Glomerular visceral epithelial cell (primary cell): ENCODE measurements at regions not wholly inside any gene's neighbourhood (a gene's known extent, or its start where the extent isn't known, plus 50 kb on each side); places are given as distances from the start of the nearest gene placed in this dataset.

Experiments used
- DNase-seq: peaks from one replicate; pipeline ENCODE4 v3.0.0-alpha.2; 2016; ENCODE audit errors: extremely low spot score

- DNase-seq = no peak
These were observed 396.5 kb downstream of the RRAGC start for GRCh38 chr1:38463074-38463473.

GRCh38 chr1:38456531-38456876 is 403.1 kb downstream of the RRAGC start:
- DNase-seq = no peak

- DNase-seq = no peak
These were observed 403.6 kb downstream of the RRAGC start for GRCh38 chr1:38455829-38456530.

- no peak for DNase-seq
These were observed 404.7 kb downstream of the RRAGC start for GRCh38 chr1:38454749-38455441.

- DNase-seq = no peak
These were observed 405.3 kb downstream of the RRAGC start for GRCh38 chr1:38454236-38454635.

- no peak for DNase-seq
These were observed 405.7 kb upstream of the POU3F1 start for GRCh38 chr1:38452246-38452645.

GRCh38 chr1:38451541-38451993 is 405.0 kb upstream of the POU3F1 start:
- peak; percentile 25 for DNase-seq

- no peak for DNase-seq
These were observed 402.3 kb upstream of the POU3F1 start for GRCh38 chr1:38448893-38449292.

- DNase-seq = no peak
These were observed 400.3 kb upstream of the POU3F1 start for GRCh38 chr1:38446936-38447335.

GRCh38 chr1:38444770-38445442 is 398.3 kb upstream of the POU3F1 start:
- DNase-seq = no peak

GRCh38 chr1:38444311-38444710 is 397.7 kb upstream of the POU3F1 start:
- peak; percentile 44 for DNase-seq

- no peak for DNase-seq
These were observed 393.8 kb upstream of the POU3F1 start for GRCh38 chr1:38440402-38440801.

- DNase-seq = no peak
These were observed 390.2 kb upstream of the POU3F1 start for GRCh38 chr1:38436749-38437148.

- no peak for DNase-seq
These were observed 389.4 kb upstream of the POU3F1 start for GRCh38 chr1:38436006-38436405.

GRCh38 chr1:38433084-38433722 is 386.6 kb upstream of the POU3F1 start:
- no peak for DNase-seq

- DNase-seq = no peak
These were observed 385.2 kb upstream of the POU3F1 start for GRCh38 chr1:38431535-38432376.

- no peak for DNase-seq
These were observed 384.4 kb upstream of the POU3F1 start for GRCh38 chr1:38430949-38431348.

- DNase-seq = no peak
These were observed 378.1 kb upstream of the POU3F1 start for GRCh38 chr1:38424677-38425076.

GRCh38 chr1:38420666-38421065 is 374.1 kb upstream of the POU3F1 start:
- no peak for DNase-seq

- no peak for DNase-seq
These were observed 371.8 kb upstream of the POU3F1 start for GRCh38 chr1:38418195-38419030.

GRCh38 chr1:38403667-38404066 is 357.1 kb upstream of the POU3F1 start:
- DNase-seq = no peak
